CD14-positive monocyte (primary cell): ENCODE measurements at regions not wholly inside any gene's neighbourhood (a gene's known extent, or its start where the extent isn't known, plus 50 kb on each side); places are given as distances from the start of the nearest gene placed in this dataset.

Source experiments
- DNase-seq, 3 donors: peaks; one replicate each; pipeline ENCODE4 v3.0.0-alpha.2; 2011 to 2022
- H2AFZ ChIP-seq: 2 replicates; pipeline ENCODE4 v1.6.0; 2012; ENCODE audit warnings: mild to moderate bottlenecking, low read depth, low read length, inconsistent platforms; ENCODE audit not compliant: insufficient read depth, poor library complexity, severe bottlenecking
- H3K27ac ChIP-seq, 2 donors: 1 replicate in 1 of 2; 2 replicates in 1 of 2; pipeline ENCODE4 v1.5.1; 2012 to 2013; ENCODE audit warnings: low read length in 2 of 2, control low read depth in 1 of 2, inconsistent platforms in 1 of 2, low read depth in 1 of 2, mild to moderate bottlenecking in 1 of 2
- H3K27me3 ChIP-seq, 2 donors: one replicate each; pipeline versions ENCODE4 v1.6.0 to v1.6.1; 2011 to 2013; ENCODE audit warnings: low read length in 2 of 2; ENCODE audit not compliant: control insufficient read depth in 2 of 2, insufficient read depth in 2 of 2
- H3K36me3 ChIP-seq, 2 donors: replicated peaks in 1 of 2; 1 replicate in 1 of 2; 2 replicates in 1 of 2; pipeline versions ENCODE4 v1.5.1 to v1.6.1; 2012 to 2013; ENCODE audit warnings: low read length in 2 of 2, control low read depth in 1 of 2, inconsistent platforms in 1 of 2, mild to moderate bottlenecking in 1 of 2; ENCODE audit not compliant: insufficient read depth in 2 of 2, control insufficient read depth in 1 of 2
- H3K4me1 ChIP-seq, 2 donors: 1 replicate in 1 of 2; 2 replicates in 1 of 2; pipeline versions ENCODE4 v1.5.1 to v1.6.1; 2012 to 2013; ENCODE audit warnings: low read length in 2 of 2, control low read depth in 1 of 2, inconsistent platforms in 1 of 2, mild to moderate bottlenecking in 1 of 2, moderate library complexity in 1 of 2; ENCODE audit not compliant: insufficient read depth in 2 of 2, control insufficient read depth in 1 of 2
- H3K4me2 ChIP-seq: replicated peaks from 2 replicates; pipeline ENCODE3; 2012; ENCODE audit warnings: low read length, moderate library complexity, mild to moderate bottlenecking; ENCODE audit not compliant: poor library complexity, severe bottlenecking; ENCODE audit errors: extremely low read depth
- H3K4me3 ChIP-seq, 3 experiments: fragments of 200-600 bp in 1 of 3; sonication (generic) in 1 of 3; replicated peaks in 1 of 3; 1 replicate in 2 of 3; 2 replicates in 1 of 3; pipeline ENCODE4 v1.5.1; 2011 to 2013; ENCODE audit warnings: low read length in 3 of 3, mild to moderate bottlenecking in 3 of 3, control low read depth in 2 of 3, low read depth in 2 of 3, inconsistent platforms in 1 of 3, moderate library complexity in 1 of 3
- H3K79me2 ChIP-seq: 2 replicates; pipeline ENCODE4 v1.6.0; 2012; ENCODE audit warnings: mild to moderate bottlenecking, control low read depth, inconsistent platforms, low read length, moderate library complexity; ENCODE audit not compliant: insufficient read depth
- H3K9ac ChIP-seq: 2 replicates; pipeline ENCODE4 v1.6.0; 2017; ENCODE audit warnings: low read length, mild to moderate bottlenecking; ENCODE audit not compliant: insufficient read depth, poor library complexity, severe bottlenecking
- H3K9me3 ChIP-seq, 2 donors: replicated peaks in 1 of 2; 1 replicate in 1 of 2; 2 replicates in 1 of 2; pipeline versions ENCODE4 v1.5.1 to v1.6.1; 2012 to 2013; ENCODE audit warnings: low read length in 2 of 2, control low read depth in 1 of 2; ENCODE audit not compliant: control insufficient read depth in 1 of 2, insufficient read depth in 1 of 2
- H4K20me1 ChIP-seq: 2 replicates; pipeline ENCODE4 v1.6.0; 2012; ENCODE audit warnings: mild to moderate bottlenecking, low read length, control low read depth, moderate library complexity; ENCODE audit not compliant: insufficient read depth
- H3K27ac Mint-ChIP-seq, 7 donors: one replicate each; pipeline ENCODE4 v1.8.0; 2020; ENCODE audit warnings: mild to moderate bottlenecking in 7 of 7, mixed read lengths in 7 of 7, moderate library complexity in 6 of 7, inconsistent platforms in 2 of 7
- H3K27me3 Mint-ChIP-seq, 3 donors: one replicate each; pipeline ENCODE4 v1.8.0; 2021 to 2022; ENCODE audit warnings: low read depth in 3 of 3, mild to moderate bottlenecking in 3 of 3, mixed read lengths in 3 of 3, moderate library complexity in 3 of 3, inconsistent platforms in 1 of 3
- H3K36me3 Mint-ChIP-seq, 2 donors: one replicate each; pipeline ENCODE4 v1.8.0; 2020; ENCODE audit warnings: mixed read lengths in 2 of 2, inconsistent platforms in 1 of 2, mild to moderate bottlenecking in 1 of 2
- H3K4me1 Mint-ChIP-seq: one replicate; pipeline ENCODE4 v1.8.0; 2020; ENCODE audit warnings: mild to moderate bottlenecking, mixed read lengths
- H3K4me3 Mint-ChIP-seq, 2 donors: one replicate each; pipeline ENCODE4 v1.8.0; 2020; ENCODE audit warnings: mild to moderate bottlenecking in 2 of 2, mixed read lengths in 2 of 2, moderate library complexity in 1 of 2
- H3K9me3 Mint-ChIP-seq, 7 donors: one replicate each; pipeline ENCODE4 v1.8.0; 2020 to 2022; ENCODE audit warnings: mixed read lengths in 7 of 7, mild to moderate bottlenecking in 6 of 7, moderate library complexity in 6 of 7, inconsistent platforms in 2 of 7
- WGBS: methylation state at CpG from one replicate; pipeline ENCODE4 v1.1.5; 2013; ENCODE audit warnings: missing lambda C conversion rate; ENCODE audit not compliant: insufficient coverage; 5-methylcytosine and 5-hydroxymethylcytosine counted together
- intact Hi-C, 2 donors: fragments of 100-400 bp; cut with micrococcal nuclease; formaldehyde crosslinking; loops; one replicate each; pipeline versions ENCODE4 v1.15.0 to v1.15.1; 2023
- TF ChIP-seq, protein P1 (sequence below): fragments of 200-600 bp; IDR thresholded peaks from one replicate; pipeline ENCODE4 v1.8.0; 2022; ENCODE audit warnings: antibody characterized with exemption, mild to moderate bottlenecking

DNA sequence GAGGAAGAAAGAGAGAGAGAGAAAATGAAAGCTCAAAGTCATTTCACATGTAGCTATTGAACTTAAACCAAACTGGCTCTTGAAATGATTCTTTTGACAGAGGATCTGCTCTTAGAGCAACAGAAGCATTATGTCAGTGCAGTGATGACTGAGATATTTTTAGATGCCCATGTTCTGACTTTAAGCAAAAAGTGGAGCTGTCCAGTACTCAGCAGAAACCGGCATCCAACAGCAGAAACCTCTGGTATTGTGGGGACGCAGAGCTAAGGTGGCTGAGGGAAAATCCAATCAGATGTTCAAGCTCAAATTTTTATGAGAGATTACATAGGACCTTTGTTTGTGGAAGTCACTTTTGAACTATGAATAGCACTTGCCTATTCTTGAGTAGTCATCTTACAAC, 69.8 kb upstream of the ANKFN1 start:
- peaks cover 2 to 5% (median 3%) of the 10 kb centered on the region in 3 donors for H3K27me3 Mint-ChIP-seq
- no peak overlapping the region for H3K4me3 ChIP-seq
- no peak overlapping the region for H3K27ac Mint-ChIP-seq
- H3K9ac ChIP-seq: no peak overlapping the region
- no peaks in the 10 kb centered on the region for H3K79me2 ChIP-seq
- H3K27ac ChIP-seq: no peak overlapping the region
- intact Hi-C loops: no loop called here
- DNase-seq: no peak
- no peaks in the 10 kb centered on the region for H3K36me3 ChIP-seq
- TF ChIP-seq, protein P1, sequence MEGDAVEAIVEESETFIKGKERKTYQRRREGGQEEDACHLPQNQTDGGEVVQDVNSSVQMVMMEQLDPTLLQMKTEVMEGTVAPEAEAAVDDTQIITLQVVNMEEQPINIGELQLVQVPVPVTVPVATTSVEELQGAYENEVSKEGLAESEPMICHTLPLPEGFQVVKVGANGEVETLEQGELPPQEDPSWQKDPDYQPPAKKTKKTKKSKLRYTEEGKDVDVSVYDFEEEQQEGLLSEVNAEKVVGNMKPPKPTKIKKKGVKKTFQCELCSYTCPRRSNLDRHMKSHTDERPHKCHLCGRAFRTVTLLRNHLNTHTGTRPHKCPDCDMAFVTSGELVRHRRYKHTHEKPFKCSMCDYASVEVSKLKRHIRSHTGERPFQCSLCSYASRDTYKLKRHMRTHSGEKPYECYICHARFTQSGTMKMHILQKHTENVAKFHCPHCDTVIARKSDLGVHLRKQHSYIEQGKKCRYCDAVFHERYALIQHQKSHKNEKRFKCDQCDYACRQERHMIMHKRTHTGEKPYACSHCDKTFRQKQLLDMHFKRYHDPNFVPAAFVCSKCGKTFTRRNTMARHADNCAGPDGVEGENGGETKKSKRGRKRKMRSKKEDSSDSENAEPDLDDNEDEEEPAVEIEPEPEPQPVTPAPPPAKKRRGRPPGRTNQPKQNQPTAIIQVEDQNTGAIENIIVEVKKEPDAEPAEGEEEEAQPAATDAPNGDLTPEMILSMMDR: no peak
- no peaks in the 10 kb centered on the region for H3K27me3 ChIP-seq
- no peaks in the 10 kb centered on the region for H3K9me3 ChIP-seq
- no peaks in the 10 kb centered on the region for H3K36me3 Mint-ChIP-seq
- no peaks in the 10 kb centered on the region for H4K20me1 ChIP-seq
- 83% methylated on average over 1 of the region's 2 CpGs for WGBS
- H3K4me1 ChIP-seq: no peaks in the 10 kb centered on the region
- H3K9me3 Mint-ChIP-seq: peaks cover 0 to 4% (median 1%) of the 10 kb centered on the region in 7 donors
- no peak overlapping the region for H3K4me2 ChIP-seq
- H3K4me1 Mint-ChIP-seq: no peaks in the 10 kb centered on the region
- no peak overlapping the region for H2AFZ ChIP-seq
- no peak overlapping the region for H3K4me3 Mint-ChIP-seq

DNA sequence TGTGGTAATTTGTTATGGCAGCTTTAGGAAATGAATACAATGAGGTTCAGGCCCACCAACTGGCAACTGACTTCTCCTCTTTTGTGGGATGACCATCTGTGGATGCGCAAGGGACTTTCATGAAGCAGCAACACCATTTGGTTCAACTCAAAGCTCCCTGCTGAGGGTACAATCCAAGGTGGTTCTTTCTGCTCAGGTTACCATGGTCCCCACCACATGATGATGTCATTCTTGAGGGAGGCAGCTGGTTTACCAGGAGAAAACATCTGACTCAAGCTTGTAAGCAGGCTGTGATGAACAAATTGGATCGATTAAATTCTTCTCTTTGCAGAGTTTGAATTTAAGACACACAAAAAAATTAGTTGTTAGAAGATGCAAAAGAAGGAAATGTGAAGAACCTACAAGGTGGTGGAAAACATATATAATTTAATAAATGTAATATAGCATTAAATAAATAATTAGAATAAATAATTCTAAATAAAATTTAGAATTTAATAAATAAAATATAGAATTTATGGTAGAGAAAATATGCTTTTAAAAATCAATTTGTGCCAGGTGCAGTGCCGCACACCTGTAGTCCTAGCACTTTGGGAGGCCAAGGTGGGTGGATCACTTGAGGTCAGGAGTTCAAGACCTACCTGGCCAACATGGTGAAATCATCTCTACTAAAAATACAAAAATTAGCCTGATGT, 67.6 kb upstream of the ANKFN1 start:
- H3K79me2 ChIP-seq: no peaks in the 10 kb centered on the region
- peaks cover 0 to 2% (median 0%) of the 10 kb centered on the region in 7 donors for H3K9me3 Mint-ChIP-seq
- no peaks in the 10 kb centered on the region for H3K27me3 ChIP-seq
- peaks cover 4 to 5% (median 5%) of the 10 kb centered on the region in 3 donors for H3K27me3 Mint-ChIP-seq
- no peaks in the 10 kb centered on the region for H3K4me1 Mint-ChIP-seq
- H3K9me3 ChIP-seq: no peaks in the 10 kb centered on the region
- no peaks in the 10 kb centered on the region for H3K36me3 Mint-ChIP-seq
- TF ChIP-seq, protein P1: no peak
- intact Hi-C loops: no loop called here
- no peaks in the 10 kb centered on the region for H3K36me3 ChIP-seq
- H3K4me3 Mint-ChIP-seq: no peak overlapping the region
- H3K4me2 ChIP-seq: no peak overlapping the region
- H3K9ac ChIP-seq: no peak overlapping the region
- H3K4me1 ChIP-seq: no peaks in the 10 kb centered on the region
- H3K27ac ChIP-seq: no peak overlapping the region
- H4K20me1 ChIP-seq: no peaks in the 10 kb centered on the region
- WGBS: no CpG with 5 or more reads among the region's 3 CpGs
- peak overlapping the region in 1 of 7 donors; percentile 42 for H3K27ac Mint-ChIP-seq
- no peak overlapping the region for H3K4me3 ChIP-seq
- no peak for DNase-seq
- H2AFZ ChIP-seq: no peak overlapping the region
